ENCODE measurements at regions not wholly inside any gene's neighbourhood (a gene's known extent, or its start where the extent isn't known, plus 50 kb on each side); places are given as distances from the start of the nearest gene placed in this dataset.

- WGBS, 5 donors, result 41 to 68% (median 55%) methylated on average over 3 of the region's 3 CpGs
- TF ChIP-seq CTCF (IDR thresholded peaks at IDR 0.05) (no peak), POLR2A (IDR thresholded peaks at IDR 0.05) (no peak), POLR2AphosphoS5 (IDR thresholded peaks at IDR 0.05) (no peak), EP300 (IDR thresholded peaks at IDR 0.05) (no peak)
- Histone ChIP-seq H3K4me3 (no peak overlapping the region), H3K9me3 (peaks cover 0 to 32% (median 4%) of the 10 kb centered on the region in 4 donors), H3K27me3 (no peaks in the 10 kb centered on the region), H3K4me1 (no peaks in the 10 kb centered on the region), H3K27ac (no peak overlapping the region), H3K36me3 (no peaks in the 10 kb centered on the region)
- DNase-seq, result no peak
- intact Hi-C loops (cut with DNase I; ENCODE audit: low total_unique reads), result no loop called here
Observed at GRCh38 chr2:89841476-89841840, 1150.0 kb downstream of the RPIA start.

GRCh38 chr2:89842180-89842908, 1150.9 kb downstream of the RPIA start:
- 47 to 55% (median 50%) methylated on average over 9 of the region's 9 CpGs for whole genome bisulfite sequencing, 5 donors
- DNase-seq, result no peak
- no peaks in the 10 kb centered on the region for H3K4me1 ChIP-seq
- no peak overlapping the region for H3K27ac ChIP-seq
- no peaks in the 10 kb centered on the region for H3K27me3 ChIP-seq
- H3K9me3 ChIP-seq, result peaks cover 0 to 28% (median 4%) of the 10 kb centered on the region in 4 donors
- H3K36me3 ChIP-seq, result no peaks in the 10 kb centered on the region
- TF ChIP-seq EP300 (IDR thresholded peaks at IDR 0.05), result no peak
- no peak for TF ChIP-seq POLR2A (IDR thresholded peaks at IDR 0.05)
- no peak for TF ChIP-seq POLR2AphosphoS5 (IDR thresholded peaks at IDR 0.05)
- TF ChIP-seq CTCF (IDR thresholded peaks at IDR 0.05), result no peak
- intact Hi-C loops (cut with DNase I; ENCODE audit: low total_unique reads), result no loop called here
- H3K4me3 ChIP-seq, result no peak overlapping the region

GRCh38 chr2:89844221-89844943, 1152.9 kb downstream of the RPIA start:
- peaks cover 0 to 11% (median 7%) of the 10 kb centered on the region in 3 donors for H3K27me3 ChIP-seq
- peaks cover 0 to 13% (median 0%) of the 10 kb centered on the region in 4 donors for H3K9me3 ChIP-seq
- no peak overlapping the region for H3K27ac ChIP-seq
- intact Hi-C loops (cut with DNase I; ENCODE audit: low total_unique reads), result no loop called here
- no peak for DNase-seq
- H3K4me3 ChIP-seq, result no peak overlapping the region
- H3K36me3 ChIP-seq, result no peaks in the 10 kb centered on the region
- no peaks in the 10 kb centered on the region for H3K4me1 ChIP-seq
- WGBS, 5 donors, result 49 to 52% (median 51%) methylated on average over 6 of the region's 6 CpGs
- TF ChIP-seq EP300 (IDR thresholded peaks at IDR 0.05) (no peak), CTCF (IDR thresholded peaks at IDR 0.05) (no peak), POLR2AphosphoS5 (IDR thresholded peaks at IDR 0.05) (no peak), POLR2A (IDR thresholded peaks at IDR 0.05) (no peak)

GRCh38 chr2:89845532-89845931, 1154.1 kb downstream of the RPIA start:
- 48 to 56% (median 53%) methylated on average over 6 of the region's 6 CpGs for WGBS, 5 donors
- no peak for DNase-seq

More at GRCh38 chr2:89845532-89845931, 1154.1 kb downstream of the RPIA start:
- Histone ChIP-seq H3K9me3 (peaks cover 0 to 7% (median 0%) of the 10 kb centered on the region in 4 donors), H3K4me1 (no peaks in the 10 kb centered on the region), H3K4me3 (no peak overlapping the region), H3K36me3 (no peaks in the 10 kb centered on the region), H3K27me3 (peaks cover 0 to 13% (median 7%) of the 10 kb centered on the region in 3 donors), H3K27ac (no peak overlapping the region)
- intact Hi-C loops (cut with DNase I; ENCODE audit: low total_unique reads), result no loop called here
- TF ChIP-seq EP300 (IDR thresholded peaks at IDR 0.05), result no peak
- TF ChIP-seq CTCF (IDR thresholded peaks at IDR 0.05), result no peak
- TF ChIP-seq POLR2AphosphoS5 (IDR thresholded peaks at IDR 0.05), result no peak
- TF ChIP-seq POLR2A (IDR thresholded peaks at IDR 0.05), result no peak

All from stomach (tissue), 8 donors.